ENCODE measurements at regions not wholly inside any gene's neighbourhood (a gene's known extent, or its start where the extent isn't known, plus 50 kb on each side); places are given as distances from the start of the nearest gene placed in this dataset.

DNA sequence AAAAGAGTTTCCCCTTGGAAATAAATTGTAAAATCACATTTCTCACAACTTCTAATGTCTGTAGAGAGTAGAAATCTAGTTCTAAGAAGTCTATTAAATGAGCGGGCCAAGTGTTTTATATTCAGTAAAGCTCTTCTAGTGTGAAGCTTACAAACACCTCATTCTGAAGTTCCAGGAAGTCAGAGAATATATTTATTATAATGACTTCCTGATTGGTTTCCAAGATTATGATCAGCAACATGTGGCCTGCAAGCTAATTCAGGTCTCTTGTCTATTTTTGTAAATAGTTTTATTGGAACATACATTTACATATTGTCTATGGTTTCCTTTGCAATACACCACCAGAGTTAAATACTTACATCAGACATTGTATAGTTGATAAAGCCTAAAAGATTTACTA lies 603.9 kb downstream of the AMY1C start:
- no peaks in the 10 kb centered on the region for H3K27me3 ChIP-seq (ENCODE audit: control insufficient read depth, insufficient read depth, low read length)

GRCh38 chr1:104358086-104358485 lies 608.4 kb downstream of the AMY1C start:
- TF ChIP-seq, protein P1, sequence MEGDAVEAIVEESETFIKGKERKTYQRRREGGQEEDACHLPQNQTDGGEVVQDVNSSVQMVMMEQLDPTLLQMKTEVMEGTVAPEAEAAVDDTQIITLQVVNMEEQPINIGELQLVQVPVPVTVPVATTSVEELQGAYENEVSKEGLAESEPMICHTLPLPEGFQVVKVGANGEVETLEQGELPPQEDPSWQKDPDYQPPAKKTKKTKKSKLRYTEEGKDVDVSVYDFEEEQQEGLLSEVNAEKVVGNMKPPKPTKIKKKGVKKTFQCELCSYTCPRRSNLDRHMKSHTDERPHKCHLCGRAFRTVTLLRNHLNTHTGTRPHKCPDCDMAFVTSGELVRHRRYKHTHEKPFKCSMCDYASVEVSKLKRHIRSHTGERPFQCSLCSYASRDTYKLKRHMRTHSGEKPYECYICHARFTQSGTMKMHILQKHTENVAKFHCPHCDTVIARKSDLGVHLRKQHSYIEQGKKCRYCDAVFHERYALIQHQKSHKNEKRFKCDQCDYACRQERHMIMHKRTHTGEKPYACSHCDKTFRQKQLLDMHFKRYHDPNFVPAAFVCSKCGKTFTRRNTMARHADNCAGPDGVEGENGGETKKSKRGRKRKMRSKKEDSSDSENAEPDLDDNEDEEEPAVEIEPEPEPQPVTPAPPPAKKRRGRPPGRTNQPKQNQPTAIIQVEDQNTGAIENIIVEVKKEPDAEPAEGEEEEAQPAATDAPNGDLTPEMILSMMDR (IDR thresholded peaks at IDR 0.05; ENCODE audit: insufficient read depth, low read length, poor library complexity, severe bottlenecking): no peak
- no peaks in the 10 kb centered on the region for H3K36me3 ChIP-seq (ENCODE audit: control insufficient read depth, insufficient read depth, low read length)
- no peaks in the 10 kb centered on the region for H3K27me3 ChIP-seq (ENCODE audit: control insufficient read depth, insufficient read depth, low read length)
- DNase-seq (ENCODE audit: low read depth): no peak
- no peak overlapping the region for H3K4me3 ChIP-seq (ENCODE audit: low read depth, low read length)

More for the DNA sequence above, 603.9 kb downstream of the AMY1C start:
- TF ChIP-seq, protein P1 (IDR thresholded peaks at IDR 0.05; ENCODE audit: insufficient read depth, low read length, poor library complexity, severe bottlenecking): no peak
- Histone ChIP-seq H3K36me3 (ENCODE audit: control insufficient read depth, insufficient read depth, low read length) (no peaks in the 10 kb centered on the region), H3K4me3 (ENCODE audit: low read depth, low read length) (no peak overlapping the region)
- no peak for DNase-seq (ENCODE audit: low read depth)

DNA sequence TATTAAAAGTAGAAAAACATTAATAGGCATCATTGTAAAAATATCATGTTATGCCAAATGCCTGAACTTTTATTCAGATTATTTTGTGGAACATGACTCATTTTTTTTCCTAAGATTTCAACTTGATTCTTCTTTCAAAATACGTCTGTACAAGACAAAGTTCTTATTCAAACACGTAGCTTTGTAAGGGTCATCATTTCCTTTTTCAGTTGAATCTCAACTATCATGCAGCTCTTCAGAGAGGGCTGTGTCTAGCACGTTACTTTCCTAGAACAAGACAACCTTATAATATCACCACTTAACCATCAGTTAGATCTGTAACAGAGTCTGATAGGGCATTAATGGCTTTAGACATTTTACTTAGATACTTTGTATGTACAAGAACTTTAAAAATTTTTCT lies 608.9 kb downstream of the AMY1C start:
- no peak for DNase-seq (ENCODE audit: low read depth)
- TF ChIP-seq, protein P1 (IDR thresholded peaks at IDR 0.05; ENCODE audit: insufficient read depth, low read length, poor library complexity, severe bottlenecking): no peak
- no peak overlapping the region for H3K4me3 ChIP-seq (ENCODE audit: low read depth, low read length)
- no peaks in the 10 kb centered on the region for H3K27me3 ChIP-seq (ENCODE audit: control insufficient read depth, insufficient read depth, low read length)
- H3K36me3 ChIP-seq (ENCODE audit: control insufficient read depth, insufficient read depth, low read length): no peaks in the 10 kb centered on the region

GRCh38 chr1:104378414-104378813 lies 628.7 kb downstream of the AMY1C start:
- TF ChIP-seq, protein P1 (IDR thresholded peaks at IDR 0.05; ENCODE audit: insufficient read depth, low read length, poor library complexity, severe bottlenecking): no peak
- H3K27me3 ChIP-seq (ENCODE audit: control insufficient read depth, insufficient read depth, low read length): no peaks in the 10 kb centered on the region
- DNase-seq (ENCODE audit: low read depth): no peak

GRCh38 chr1:104380003-104380402 lies 630.3 kb downstream of the AMY1C start:
- DNase-seq (ENCODE audit: low read depth): no peak

More at GRCh38 chr1:104378414-104378813, 628.7 kb downstream of the AMY1C start:
- no peak overlapping the region for H3K4me3 ChIP-seq (ENCODE audit: low read depth, low read length)
- H3K36me3 ChIP-seq (ENCODE audit: control insufficient read depth, insufficient read depth, low read length): no peaks in the 10 kb centered on the region

More at GRCh38 chr1:104380003-104380402, 630.3 kb downstream of the AMY1C start:
- TF ChIP-seq, protein P1 (IDR thresholded peaks at IDR 0.05; ENCODE audit: insufficient read depth, low read length, poor library complexity, severe bottlenecking): no peak
- Histone ChIP-seq H3K4me3 (ENCODE audit: low read depth, low read length) (no peak overlapping the region), H3K27me3 (ENCODE audit: control insufficient read depth, insufficient read depth, low read length) (no peaks in the 10 kb centered on the region), H3K36me3 (ENCODE audit: control insufficient read depth, insufficient read depth, low read length) (no peaks in the 10 kb centered on the region)
